RWPE1 (cell line): ENCODE measurements at regions not wholly inside any gene's neighbourhood (a gene's known extent, or its start where the extent isn't known, plus 50 kb on each side); places are given as distances from the start of the nearest gene placed in this dataset.

Source experiments
- CTCF ChIA-PET: fragments of 350-600 bp; sonication (Branson Sonifier 250); formaldehyde crosslinking; extraction: SDS; loops from one replicate; lab custom pipeline; 2021; lab: Yijun Ruan, JAX
- POLR2A ChIA-PET: fragments of 400-600 bp; formaldehyde crosslinking; extraction: SDS; loops from one replicate; lab custom pipeline; 2020; ENCODE audit warnings: antibody characterized with exemption; ENCODE audit not compliant: low non-redundant PET; lab: Yijun Ruan, JAX
- DNase-seq: peaks from one replicate; pipeline ENCODE4 v3.0.0; 2012; ENCODE audit warnings: low spot score
- H3K27ac ChIP-seq: fragments of 450-650 bp; 2 replicates; pipeline ENCODE4 v1.5.1; 2017
- CTCF ChIP-seq: fragments of 450-650 bp; conservative IDR thresholded peaks from 2 replicates; pipeline ENCODE4 v1.5.1; 2017; ENCODE audit warnings: low read depth, mild to moderate bottlenecking

- peak overlapping the region; percentile 98 for H3K27ac ChIP-seq
- TF ChIP-seq CTCF: no peak
- ChIA-PET CTCF (no interaction called here), POLR2A (interaction anchor here (0.8 kb wide), 1 partner anchor 80 kb away, joined by 3 read pairs; no protein-coding TSS in a partner anchor)
- DNase-seq: no peak
These were observed 66.1 kb upstream of the GPC1 start for GRCh38 chr2:240369335-240369734.

GRCh38 chr2:240369801-240370585, 65.5 kb upstream of the GPC1 start:
- peak overlapping the region; percentile 98 for H3K27ac ChIP-seq
- DNase-seq: peak; percentile 98
- TF ChIP-seq CTCF: no peak; the same call in 1 of the 2 replicates
- ChIA-PET CTCF (interaction anchor here (0.6 to 0.9 kb wide), 2 partner anchors 26 to 115 kb away, joined by 3 read pairs; no protein-coding TSS in a partner anchor), POLR2A (interaction anchor here (0.7 to 1.3 kb wide), 3 partner anchors 14 to 119 kb away, joined by 3 read pairs; no protein-coding TSS in a partner anchor)

DNA sequence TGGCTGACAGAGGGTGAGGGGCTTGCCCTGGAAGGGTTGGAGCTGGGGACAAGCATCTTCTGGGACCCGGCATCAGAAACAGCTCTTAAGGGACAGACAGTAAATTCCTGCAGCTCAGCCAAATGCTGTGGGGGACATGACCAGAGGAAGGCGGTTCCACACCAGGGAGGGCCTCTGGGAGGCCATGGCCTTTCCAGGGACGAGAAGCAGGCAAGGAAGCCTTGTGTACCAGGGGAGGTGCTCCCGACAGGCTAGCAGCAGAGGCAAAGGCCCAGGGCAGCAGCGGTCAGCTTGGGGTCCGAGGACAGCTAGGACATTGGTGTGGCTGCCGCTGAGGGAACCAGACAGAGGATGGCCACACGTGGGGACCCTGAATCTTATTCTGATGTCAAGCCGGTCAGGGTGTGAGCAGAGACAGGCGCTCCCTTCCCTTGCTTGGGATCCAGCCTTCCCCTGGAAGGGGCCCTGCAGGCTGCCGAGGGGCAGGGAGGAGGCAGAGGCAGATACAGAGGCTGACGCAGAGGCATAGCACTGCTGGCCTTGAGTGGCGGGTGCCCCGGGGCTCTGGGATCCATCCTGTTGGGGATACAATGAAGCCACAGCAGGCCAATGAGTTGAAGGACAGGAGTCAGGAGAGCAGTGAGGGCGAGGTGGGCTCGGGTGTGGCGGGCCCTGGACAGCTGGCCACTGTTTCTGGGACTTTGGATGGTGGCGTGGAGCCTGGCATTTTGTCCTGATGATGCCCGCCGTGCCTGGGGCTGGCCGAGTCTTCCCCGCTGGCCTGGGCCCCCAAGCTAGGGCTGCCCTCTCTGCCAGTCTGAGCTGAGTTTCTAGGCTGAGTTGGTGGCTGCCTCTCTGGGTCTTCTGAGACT, 64.1 kb upstream of the GPC1 start:
- TF ChIP-seq CTCF: no peak
- DNase-seq: no peak
- H3K27ac ChIP-seq: peak overlapping the region; percentile 98
- POLR2A ChIA-PET: interaction anchor here (1.3 kb wide), 1 partner anchor 120 kb away, joined by 3 read pairs; no protein-coding TSS in a partner anchor
- CTCF ChIA-PET: interaction anchor here (0.7 kb wide), 1 partner anchor 63 kb away, joined by 5 read pairs; no protein-coding TSS in a partner anchor

- no peak for TF ChIP-seq CTCF
- peak overlapping the region; percentile 98 for H3K27ac ChIP-seq
- POLR2A ChIA-PET: no interaction called here
- CTCF ChIA-PET: interaction anchor here (0.7 kb wide), 1 partner anchor 62 kb away, joined by 5 read pairs; no protein-coding TSS in a partner anchor
- no peak for DNase-seq
These were observed 63.4 kb upstream of the GPC1 start for GRCh38 chr2:240372101-240372500.

GRCh38 chr2:240373289-240373885, 62.1 kb upstream of the GPC1 start:
- no peak for TF ChIP-seq CTCF
- H3K27ac ChIP-seq: peak overlapping the region; percentile 98
- DNase-seq: no peak
- ChIA-PET CTCF (no interaction called here), POLR2A (no interaction called here)
